Breast epithelium (tissue), 4 donors: ENCODE measurements at regions not wholly inside any gene's neighbourhood (a gene's known extent, or its start where the extent isn't known, plus 50 kb on each side); places are given as distances from the start of the nearest gene placed in this dataset.

ENCODE experiments used
- DNase-seq, 2 donors: peaks; one replicate each; pipeline ENCODE4 v3.0.0-alpha.2; 2019; ENCODE audit warnings: low spot score in 2 of 2
- H3K27ac ChIP-seq, 2 donors: fragments of 200-600 bp; sonication (generic) in 1 of 2; one replicate each; pipeline ENCODE4 v1.5.1; 2016 to 2019; ENCODE audit warnings: mild to moderate bottlenecking in 1 of 2
- H3K27me3 ChIP-seq, 2 donors: fragments of 200-600 bp; sonication (generic) in 1 of 2; one replicate each; pipeline versions ENCODE4 v1.5.1 to v1.6.0; 2017 to 2019; ENCODE audit warnings: control low read depth in 1 of 2, mild to moderate bottlenecking in 1 of 2
- H3K36me3 ChIP-seq: fragments of 200-600 bp; one replicate; pipeline ENCODE4 v1.5.1; 2019
- H3K4me1 ChIP-seq, 2 donors: fragments of 200-600 bp; sonication (generic); one replicate each; pipeline ENCODE4 v1.5.1; 2016 to 2019; ENCODE audit warnings: control low read depth in 1 of 2
- H3K4me3 ChIP-seq, 3 donors: fragments of 200-600 bp; sonication (generic); 1 replicate in 2 of 3; 2 replicates in 1 of 3; pipeline ENCODE4 v1.5.1; 2016 to 2019; ENCODE audit warnings: mild to moderate bottlenecking in 3 of 3, moderate library complexity in 2 of 3
- H3K9me3 ChIP-seq, 2 donors: fragments of 200-600 bp; sonication (generic) in 1 of 2; one replicate each; pipeline ENCODE4 v1.5.1; 2016 to 2019; ENCODE audit warnings: control low read depth in 1 of 2
- CTCF ChIP-seq, 3 donors: fragments of 450-650 bp; IDR thresholded peaks; one replicate each; pipeline ENCODE4 v1.5.1; 2016 to 2017; ENCODE audit warnings: antibody characterized with exemption in 3 of 3, mild to moderate bottlenecking in 3 of 3, moderate library complexity in 3 of 3
- POLR2A ChIP-seq: fragments of 450-650 bp; IDR thresholded peaks from one replicate; pipeline ENCODE4 v1.6.1; 2016; ENCODE audit warnings: antibody characterized with exemption, mild to moderate bottlenecking, moderate library complexity
- POLR2AphosphoS5 ChIP-seq, 3 donors: sonication (generic); formaldehyde crosslinking; IDR thresholded peaks; one replicate each; pipeline ENCODE4 v1.6.1; 2017; ENCODE audit warnings: antibody characterized with exemption in 3 of 3
- intact Hi-C: fragments of 100-400 bp; cut with DNase I; formaldehyde crosslinking; loops from one replicate; pipeline ENCODE4 v1.15.1; 2023; ENCODE audit warnings: low total_unique reads

GRCh38 chr12:4969405-4969804, 59.7 kb downstream of the KCNA1 start:
- TF ChIP-seq POLR2A (no peak), POLR2AphosphoS5 (IDR thresholded peaks at IDR 0.05) (no peak), CTCF (IDR thresholded peaks at IDR 0.05) (no peak)
- intact Hi-C loops = no loop called here
- Histone ChIP-seq H3K27ac (no peak overlapping the region), H3K36me3 (no peaks in the 10 kb centered on the region), H3K9me3 (no peaks in the 10 kb centered on the region), H3K4me1 (no peaks in the 10 kb centered on the region), H3K4me3 (no peak overlapping the region), H3K27me3 (peaks cover 0 to 5% of the 10 kb centered on the region in 2 donors)
- DNase-seq = no peak

- no peak for DNase-seq
- Histone ChIP-seq H3K4me3 (no peak overlapping the region), H3K4me1 (no peaks in the 10 kb centered on the region), H3K9me3 (no peaks in the 10 kb centered on the region), H3K27ac (no peak overlapping the region), H3K27me3 (peaks cover 0 to 7% of the 10 kb centered on the region in 2 donors), H3K36me3 (no peaks in the 10 kb centered on the region)
- TF ChIP-seq POLR2A = no peak
- TF ChIP-seq CTCF (IDR thresholded peaks at IDR 0.05) = no peak
- TF ChIP-seq POLR2AphosphoS5 (IDR thresholded peaks at IDR 0.05) = no peak
- intact Hi-C loops = no loop called here
Measured at GRCh38 chr12:4974217-4974616, 64.5 kb downstream of the KCNA1 start.

GRCh38 chr12:4975574-4975973, 65.9 kb downstream of the KCNA1 start:
- no peak overlapping the region for H3K4me3 ChIP-seq
- no peaks in the 10 kb centered on the region for H3K9me3 ChIP-seq
- no peaks in the 10 kb centered on the region for H3K4me1 ChIP-seq
- no peaks in the 10 kb centered on the region for H3K36me3 ChIP-seq
- DNase-seq = no peak
- no peak for TF ChIP-seq CTCF (IDR thresholded peaks at IDR 0.05)
- no peak for TF ChIP-seq POLR2AphosphoS5 (IDR thresholded peaks at IDR 0.05)
- no peak for TF ChIP-seq POLR2A
- H3K27me3 ChIP-seq = peaks cover 0 to 7% of the 10 kb centered on the region in 2 donors
- no peak overlapping the region for H3K27ac ChIP-seq
- intact Hi-C loops = no loop called here

GRCh38 chr12:4977102-4977501, 66.6 kb upstream of the KCNA5 start:
- intact Hi-C loops = no loop called here
- Histone ChIP-seq H3K9me3 (no peaks in the 10 kb centered on the region), H3K4me1 (no peaks in the 10 kb centered on the region), H3K36me3 (no peaks in the 10 kb centered on the region), H3K27ac (no peak overlapping the region), H3K4me3 (no peak overlapping the region), H3K27me3 (peaks cover 0 to 7% of the 10 kb centered on the region in 2 donors)
- TF ChIP-seq POLR2A (no peak), CTCF (IDR thresholded peaks at IDR 0.05) (no peak), POLR2AphosphoS5 (IDR thresholded peaks at IDR 0.05) (no peak)
- DNase-seq = no peak

- intact Hi-C loops = no loop called here
- Histone ChIP-seq H3K36me3 (no peaks in the 10 kb centered on the region), H3K9me3 (no peaks in the 10 kb centered on the region), H3K4me3 (no peak overlapping the region), H3K27ac (no peak overlapping the region), H3K4me1 (no peaks in the 10 kb centered on the region), H3K27me3 (peaks cover 0 to 7% of the 10 kb centered on the region in 2 donors)
- no peak for DNase-seq
- TF ChIP-seq POLR2A (no peak), POLR2AphosphoS5 (IDR thresholded peaks at IDR 0.05) (no peak), CTCF (IDR thresholded peaks at IDR 0.05) (no peak)
Measured at GRCh38 chr12:4978737-4979136, 64.9 kb upstream of the KCNA5 start.
